Neuron (in vitro differentiated cells): ENCODE measurements at regions not wholly inside any gene's neighbourhood (a gene's known extent, or its start where the extent isn't known, plus 50 kb on each side); places are given as distances from the start of the nearest gene placed in this dataset.
"Not testable (repeated sequence)": the region's sequence is repeated elsewhere in the genome, so short reads cannot be mapped to it uniquely, and the experiment has no call there.

Experiments
- H2AFZ ChIP-seq: one replicate; pipeline ENCODE4 v1.6.1; 2013; ENCODE audit warnings: low read depth, mild to moderate bottlenecking, inconsistent platforms, low read length, moderate library complexity
- H3K27me3 ChIP-seq: one replicate; pipeline ENCODE4 v1.6.1; 2013; ENCODE audit warnings: low read length; ENCODE audit not compliant: insufficient read depth
- H3K36me3 ChIP-seq: one replicate; pipeline ENCODE4 v1.6.1; 2013; ENCODE audit warnings: low read length; ENCODE audit not compliant: insufficient read depth
- H3K4me1 ChIP-seq: one replicate; pipeline ENCODE4 v1.6.1; 2013; ENCODE audit warnings: low read length; ENCODE audit not compliant: insufficient read depth
- H3K4me3 ChIP-seq: 2 replicates; pipeline ENCODE4 v1.5.1; 2013; ENCODE audit warnings: mild to moderate bottlenecking, low read length, moderate library complexity
- H3K9me3 ChIP-seq: one replicate; pipeline ENCODE4 v1.6.1; 2013; ENCODE audit warnings: low read length

- not testable (repeated sequence) for H3K4me3 ChIP-seq, H2AFZ ChIP-seq, H3K27me3 ChIP-seq, H3K4me1 ChIP-seq, H3K36me3 ChIP-seq, H3K9me3 ChIP-seq
Measured at GRCh38 chr13:91251573-91251972, 95.9 kb upstream of the MIR17HG start.

GRCh38 chr13:91264484-91264883, 83.0 kb upstream of the MIR17HG start:
- H3K4me1 ChIP-seq = no peaks in the 10 kb centered on the region
- no peaks in the 10 kb centered on the region for H3K9me3 ChIP-seq
- no peaks in the 10 kb centered on the region for H3K36me3 ChIP-seq
- H3K27me3 ChIP-seq = no peaks in the 10 kb centered on the region
- H2AFZ ChIP-seq = no peak overlapping the region
- no peak overlapping the region for H3K4me3 ChIP-seq

- Histone ChIP-seq H3K4me1 (no peaks in the 10 kb centered on the region), H3K36me3 (no peaks in the 10 kb centered on the region), H3K27me3 (no peaks in the 10 kb centered on the region), H2AFZ (no peak overlapping the region), H3K4me3 (no peak overlapping the region), H3K9me3 (no peaks in the 10 kb centered on the region)
Measured at GRCh38 chr13:91269237-91269636, 78.2 kb upstream of the MIR17HG start.

- H3K4me3 ChIP-seq = no peak overlapping the region
- H2AFZ ChIP-seq = peak overlapping the region; percentile 12
- no peaks in the 10 kb centered on the region for H3K27me3 ChIP-seq
- no peaks in the 10 kb centered on the region for H3K9me3 ChIP-seq
- no peaks in the 10 kb centered on the region for H3K36me3 ChIP-seq
- no peaks in the 10 kb centered on the region for H3K4me1 ChIP-seq
Measured at GRCh38 chr13:91270031-91270430, 77.5 kb upstream of the MIR17HG start.

GRCh38 chr13:91272235-91272777, 75.2 kb upstream of the MIR17HG start:
- Histone ChIP-seq H3K4me1 (no peaks in the 10 kb centered on the region), H3K4me3 (no peak overlapping the region), H3K9me3 (no peaks in the 10 kb centered on the region), H3K36me3 (no peaks in the 10 kb centered on the region), H3K27me3 (no peaks in the 10 kb centered on the region), H2AFZ (no peak overlapping the region)

GRCh38 chr13:91273675-91274074, 73.8 kb upstream of the MIR17HG start:
- Histone ChIP-seq H3K9me3 (no peaks in the 10 kb centered on the region), H3K4me3 (no peak overlapping the region), H3K27me3 (no peaks in the 10 kb centered on the region), H3K36me3 (no peaks in the 10 kb centered on the region), H3K4me1 (no peaks in the 10 kb centered on the region), H2AFZ (no peak overlapping the region)

GRCh38 chr13:91277013-91277676, 70.3 kb upstream of the MIR17HG start:
- no peak overlapping the region for H2AFZ ChIP-seq
- no peaks in the 10 kb centered on the region for H3K4me1 ChIP-seq
- H3K27me3 ChIP-seq = no peaks in the 10 kb centered on the region
- H3K4me3 ChIP-seq = no peak overlapping the region
- no peaks in the 10 kb centered on the region for H3K9me3 ChIP-seq
- no peaks in the 10 kb centered on the region for H3K36me3 ChIP-seq

GRCh38 chr13:91278291-91278690, 69.2 kb upstream of the MIR17HG start:
- Histone ChIP-seq H3K4me3 (no peak overlapping the region), H3K9me3 (no peaks in the 10 kb centered on the region), H3K36me3 (no peaks in the 10 kb centered on the region), H3K27me3 (no peaks in the 10 kb centered on the region), H3K4me1 (no peaks in the 10 kb centered on the region), H2AFZ (no peak overlapping the region)

GRCh38 chr13:91278888-91279287, 68.6 kb upstream of the MIR17HG start:
- Histone ChIP-seq H3K36me3 (no peaks in the 10 kb centered on the region), H3K27me3 (no peaks in the 10 kb centered on the region), H3K9me3 (no peaks in the 10 kb centered on the region), H3K4me3 (no peak overlapping the region), H3K4me1 (no peaks in the 10 kb centered on the region), H2AFZ (no peak overlapping the region)

GRCh38 chr13:91280801-91281200, 66.7 kb upstream of the MIR17HG start:
- Histone ChIP-seq H2AFZ (no peak overlapping the region), H3K9me3 (no peaks in the 10 kb centered on the region), H3K4me3 (no peak overlapping the region), H3K4me1 (no peaks in the 10 kb centered on the region), H3K27me3 (no peaks in the 10 kb centered on the region), H3K36me3 (no peaks in the 10 kb centered on the region)

GRCh38 chr13:91284335-91284734, 63.2 kb upstream of the MIR17HG start:
- H3K36me3 ChIP-seq = no peaks in the 10 kb centered on the region
- H3K27me3 ChIP-seq = no peaks in the 10 kb centered on the region
- no peak overlapping the region for H2AFZ ChIP-seq
- H3K4me1 ChIP-seq = no peaks in the 10 kb centered on the region
- H3K9me3 ChIP-seq = no peaks in the 10 kb centered on the region
- H3K4me3 ChIP-seq = no peak overlapping the region

- H3K4me1 ChIP-seq = no peaks in the 10 kb centered on the region
- no peak overlapping the region for H2AFZ ChIP-seq
- H3K9me3 ChIP-seq = no peaks in the 10 kb centered on the region
- H3K27me3 ChIP-seq = no peaks in the 10 kb centered on the region
- no peaks in the 10 kb centered on the region for H3K36me3 ChIP-seq
- no peak overlapping the region for H3K4me3 ChIP-seq
Measured at GRCh38 chr13:91286317-91286716, 61.2 kb upstream of the MIR17HG start.

GRCh38 chr13:91291078-91291477, 56.4 kb upstream of the MIR17HG start:
- Histone ChIP-seq H2AFZ (no peak overlapping the region), H3K9me3 (no peaks in the 10 kb centered on the region), H3K27me3 (no peaks in the 10 kb centered on the region), H3K36me3 (no peaks in the 10 kb centered on the region), H3K4me1 (peaks cover 6% of the 10 kb centered on the region), H3K4me3 (no peak overlapping the region)

GRCh38 chr13:91292630-91293221, 54.8 kb upstream of the MIR17HG start:
- H2AFZ ChIP-seq = peak overlapping the region; percentile 57
- no peaks in the 10 kb centered on the region for H3K36me3 ChIP-seq
- H3K9me3 ChIP-seq = no peaks in the 10 kb centered on the region
- peaks cover 6% of the 10 kb centered on the region for H3K4me1 ChIP-seq
- H3K27me3 ChIP-seq = no peaks in the 10 kb centered on the region
- no peak overlapping the region for H3K4me3 ChIP-seq
